Stimulated activated CD8-positive, alpha-beta memory T cell treated with anti-CD3 and anti-CD28 coated beads, Interleukin-15, amount 100 ng/mL, for 48 hours (primary cell): ENCODE measurements at regions not wholly inside any gene's neighbourhood (a gene's known extent, or its start where the extent isn't known, plus 50 kb on each side); places are given as distances from the start of the nearest gene placed in this dataset.
"Not testable (repeated sequence)": the region's sequence is repeated elsewhere in the genome, so short reads cannot be mapped to it uniquely, and the experiment has no call there.

ENCODE experiments used
- DNase-seq, 2 donors: peaks; one replicate each; pipeline ENCODE4 v3.0.0-alpha.2; 2020; ENCODE audit warnings: low read depth in 2 of 2

DNA sequence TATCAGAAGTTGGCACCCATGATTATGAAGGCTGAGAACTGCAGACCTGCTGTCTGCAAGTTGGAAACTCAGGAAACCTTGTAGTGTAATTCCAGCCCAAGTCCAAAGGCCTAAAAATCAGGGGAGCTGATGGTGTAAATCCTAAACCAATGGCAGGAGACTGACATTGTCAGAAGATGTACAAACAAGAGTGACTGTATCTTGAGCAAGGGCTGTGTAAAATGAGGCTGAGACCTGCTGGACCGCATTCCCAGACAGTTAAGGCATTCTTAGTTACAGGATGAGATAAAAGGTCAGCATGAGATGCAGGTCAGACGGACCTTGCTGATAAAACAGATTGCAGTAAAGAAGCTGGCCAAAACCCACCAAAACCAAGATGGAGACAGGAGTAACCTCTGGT lies 147.7 kb downstream of the COG6 start:
- no peak for DNase-seq

DNA sequence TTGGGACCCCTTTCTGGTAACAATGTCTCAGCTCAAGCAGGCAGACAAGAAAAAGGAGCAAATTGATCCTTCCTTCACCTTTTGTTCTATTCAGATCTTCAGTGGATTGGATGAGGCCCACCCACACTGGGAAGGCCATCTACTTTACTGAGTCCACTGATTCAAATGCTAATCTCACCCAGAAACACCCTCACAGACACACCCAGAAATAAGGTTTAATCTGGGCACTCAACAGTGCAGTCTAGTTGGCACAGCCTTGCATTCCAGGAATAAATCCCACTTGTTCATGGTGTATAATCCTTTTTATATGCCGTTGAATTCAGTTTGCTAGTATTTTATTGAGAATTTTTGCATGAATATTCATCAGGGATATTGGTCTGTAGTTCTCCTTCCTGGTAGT lies 148.4 kb downstream of the COG6 start:
- DNase-seq: no peak

DNA sequence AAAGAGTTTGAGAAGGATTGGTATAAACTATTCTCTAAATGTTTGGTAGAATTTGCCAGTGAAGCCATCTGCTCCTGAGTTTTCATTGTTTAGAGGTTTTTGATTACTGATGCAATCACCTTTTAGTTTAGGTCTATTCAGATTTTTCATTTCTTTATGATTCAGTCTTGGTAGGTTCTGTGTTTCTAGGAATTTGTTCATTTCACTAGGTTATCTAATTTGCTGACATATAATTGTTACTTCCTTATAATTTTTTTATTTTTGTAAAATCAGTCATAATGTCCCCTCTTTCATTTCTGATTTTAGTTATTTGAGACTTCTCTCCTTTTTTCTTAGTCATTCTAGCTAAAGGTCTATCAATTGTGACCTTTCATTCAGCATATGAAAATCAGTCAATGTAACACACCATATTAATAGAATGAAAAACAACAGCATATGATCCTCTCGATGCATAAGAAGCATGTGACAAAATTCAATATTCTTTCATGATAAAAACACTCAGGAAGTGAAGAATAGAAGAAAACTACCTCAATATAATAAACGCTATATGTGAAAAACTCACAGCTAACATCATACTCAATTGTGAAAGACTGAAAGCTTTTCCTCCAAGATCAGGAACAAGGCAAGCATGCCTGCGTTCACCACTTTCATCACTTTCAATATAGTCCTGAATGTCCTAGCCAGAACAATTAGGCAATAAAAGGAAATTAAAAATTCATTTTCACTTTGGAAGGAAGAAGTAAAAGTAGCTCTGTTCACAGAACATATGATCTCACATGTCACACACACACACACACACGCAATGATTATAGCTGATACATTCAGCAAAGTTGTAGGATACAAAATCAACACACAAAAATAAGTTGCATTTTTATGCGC lies 149.1 kb downstream of the COG6 start:
- no peak for DNase-seq

DNA sequence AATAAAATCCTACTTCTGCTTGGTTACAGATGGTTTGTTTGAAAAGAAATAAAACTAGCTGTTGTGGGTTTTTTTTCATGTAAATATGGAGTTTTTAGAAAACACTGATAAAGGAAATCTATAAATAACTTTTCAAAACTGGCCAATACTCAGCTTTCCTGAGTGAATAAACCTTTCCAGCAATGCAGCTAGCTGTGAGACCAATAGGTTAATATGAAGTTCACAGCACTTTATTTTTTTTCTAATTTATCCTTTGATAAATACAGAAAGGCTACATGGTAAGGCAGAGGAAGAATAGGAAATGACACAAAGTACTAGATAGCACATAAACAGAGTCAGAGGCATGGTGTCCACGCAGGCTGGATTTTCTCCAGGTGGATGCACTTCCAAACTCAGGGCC lies 154.0 kb downstream of the COG6 start:
- no peak for DNase-seq

DNA sequence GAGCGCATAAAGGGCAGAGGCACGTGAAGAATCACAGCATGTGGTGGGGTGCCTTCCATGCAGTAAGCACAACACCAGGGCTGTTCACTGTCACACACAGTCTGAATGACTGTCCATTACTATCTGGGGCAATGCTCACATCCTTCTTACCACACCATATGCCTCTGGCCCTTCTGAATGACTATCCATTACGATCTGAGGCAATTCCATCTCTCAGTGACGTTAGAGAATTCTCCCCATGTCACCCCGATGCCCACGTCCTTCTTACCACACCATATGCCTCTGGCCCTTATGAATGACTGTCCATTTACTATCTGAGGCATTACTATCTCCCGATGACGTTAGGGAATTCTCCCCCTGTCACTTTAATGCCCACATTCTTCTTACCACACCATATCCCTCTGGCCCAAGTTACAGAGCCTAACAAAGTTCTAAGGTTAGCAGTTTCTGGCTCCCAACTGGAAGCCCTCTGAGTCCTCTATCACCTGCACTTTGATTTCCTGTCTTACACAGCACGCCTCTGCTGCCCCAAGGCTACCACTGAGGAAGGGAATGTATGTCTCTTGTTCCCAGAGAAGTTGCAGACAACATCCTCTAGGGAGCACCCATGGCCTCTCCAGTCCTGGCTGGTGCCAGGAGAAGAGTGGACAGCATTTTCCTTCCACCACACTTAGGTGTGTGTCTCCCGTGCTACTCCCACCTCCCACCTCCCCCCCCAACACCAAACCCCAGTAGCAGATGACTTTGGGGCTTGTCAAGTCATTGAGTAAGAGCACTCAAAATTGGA lies 154.8 kb downstream of the COG6 start:
- DNase-seq: no peak

DNA sequence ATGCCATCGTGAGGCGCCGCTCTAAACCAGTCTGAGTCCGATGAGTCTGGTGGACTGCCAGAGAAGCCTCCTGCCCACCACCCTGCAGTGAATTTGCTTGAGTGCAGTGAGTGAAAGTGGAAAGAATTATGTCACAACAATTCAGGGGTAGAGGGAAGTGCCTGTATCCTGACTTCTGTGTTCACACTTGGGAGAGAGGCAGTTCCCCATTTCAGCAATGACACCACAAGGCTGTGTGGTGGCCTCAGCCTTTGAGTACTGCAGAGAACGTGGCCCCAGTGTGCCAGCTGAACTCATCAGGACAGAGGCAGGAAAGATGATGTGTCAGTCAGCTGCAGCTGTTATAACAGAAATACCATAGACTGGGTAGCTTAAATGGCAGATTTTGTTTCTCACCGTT lies 155.6 kb downstream of the COG6 start:
- DNase-seq: no peak

DNA sequence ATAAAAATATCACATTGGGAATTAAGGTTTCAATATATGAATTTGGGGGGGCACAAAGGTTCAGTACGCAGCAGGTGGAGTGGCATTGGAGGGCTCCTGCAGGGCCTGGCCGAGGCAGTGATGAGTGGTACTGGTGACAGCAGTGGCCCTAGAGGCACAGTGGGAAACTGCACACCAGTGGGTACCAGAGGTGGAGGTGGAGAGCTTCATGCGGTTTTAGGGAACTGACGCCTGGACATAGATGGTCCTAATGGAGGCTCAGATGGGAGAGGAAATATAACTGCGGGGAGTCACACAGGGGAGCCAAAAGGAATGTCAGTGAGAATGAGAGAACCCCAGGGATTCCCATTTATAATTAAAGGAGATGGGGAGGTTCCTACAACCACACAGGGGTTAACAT lies 156.2 kb downstream of the COG6 start:
- no peak for DNase-seq

DNA sequence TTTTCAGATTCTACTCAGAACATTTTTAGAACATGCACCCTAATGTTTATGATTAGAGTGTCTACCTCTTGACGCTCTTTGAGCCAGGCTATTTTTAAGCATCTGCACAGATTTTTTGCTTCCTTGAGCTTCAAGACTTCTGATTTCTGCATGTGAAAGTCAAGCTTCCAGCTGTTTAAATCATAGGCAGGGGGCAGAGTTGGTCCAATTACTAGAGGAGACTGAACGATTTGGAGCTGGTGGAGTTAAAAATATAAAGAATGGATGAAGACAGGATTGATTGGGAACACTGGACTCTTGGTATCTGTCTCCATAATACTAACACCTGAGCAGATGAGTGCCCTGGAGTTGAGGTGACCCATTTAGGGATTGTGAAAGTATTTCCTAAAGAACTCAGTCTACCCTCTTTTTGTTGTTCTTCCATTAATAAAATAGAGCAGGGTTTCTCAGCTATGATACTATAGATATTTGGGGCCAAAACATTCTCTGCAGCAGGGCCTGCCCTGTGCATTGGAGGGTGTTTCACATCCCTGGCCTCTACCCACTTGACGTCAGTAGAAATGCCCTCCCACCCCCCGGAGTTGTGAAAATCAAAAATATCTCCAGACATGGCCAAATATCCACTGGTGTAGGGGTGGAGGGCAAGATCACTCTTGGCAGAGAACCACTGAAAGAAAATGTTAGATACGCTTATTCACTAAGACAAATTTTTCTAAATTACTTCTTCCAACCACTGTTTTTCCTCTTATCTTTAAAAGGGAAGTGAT lies 160.1 kb downstream of the COG6 start:
- no peak for DNase-seq

DNA sequence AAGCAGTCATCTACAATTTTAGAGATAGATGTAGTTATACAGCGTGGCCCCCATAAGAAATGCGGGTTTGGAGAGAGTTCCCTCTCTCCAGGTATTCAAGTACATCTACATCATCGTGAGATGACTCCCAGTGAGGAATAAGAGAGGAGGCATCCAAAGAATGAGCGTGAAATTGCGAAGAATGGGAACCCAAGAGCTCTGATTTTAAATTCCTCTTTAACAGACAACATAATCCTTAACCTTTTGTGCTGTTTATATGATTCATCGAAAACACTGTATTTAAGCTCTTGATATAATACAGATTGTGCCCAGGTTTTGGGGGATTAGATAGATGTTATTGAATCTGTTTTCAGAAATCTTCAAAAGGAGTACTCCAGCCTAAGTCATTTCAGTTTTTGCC lies 161.5 kb downstream of the COG6 start:
- DNase-seq: no peak

DNA sequence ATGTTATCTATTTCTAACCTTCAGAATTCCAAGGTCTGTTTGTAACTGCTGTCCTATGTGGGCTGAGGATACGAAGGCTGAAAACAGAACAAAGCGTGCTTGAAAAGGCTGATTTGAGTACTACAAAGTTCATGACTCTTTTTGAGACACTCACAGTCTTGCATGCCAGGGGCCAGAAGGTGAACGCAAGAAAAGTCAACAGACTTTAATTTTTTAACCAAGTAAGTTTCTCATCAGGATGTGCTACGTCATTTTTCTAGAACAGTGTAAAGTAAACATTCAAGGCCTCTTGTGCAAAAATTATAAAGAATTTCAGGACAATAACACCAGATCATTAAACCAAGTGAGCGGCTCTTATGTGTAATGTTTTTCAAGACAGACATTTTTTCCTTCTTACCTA lies 163.5 kb downstream of the COG6 start:
- DNase-seq: no peak

DNA sequence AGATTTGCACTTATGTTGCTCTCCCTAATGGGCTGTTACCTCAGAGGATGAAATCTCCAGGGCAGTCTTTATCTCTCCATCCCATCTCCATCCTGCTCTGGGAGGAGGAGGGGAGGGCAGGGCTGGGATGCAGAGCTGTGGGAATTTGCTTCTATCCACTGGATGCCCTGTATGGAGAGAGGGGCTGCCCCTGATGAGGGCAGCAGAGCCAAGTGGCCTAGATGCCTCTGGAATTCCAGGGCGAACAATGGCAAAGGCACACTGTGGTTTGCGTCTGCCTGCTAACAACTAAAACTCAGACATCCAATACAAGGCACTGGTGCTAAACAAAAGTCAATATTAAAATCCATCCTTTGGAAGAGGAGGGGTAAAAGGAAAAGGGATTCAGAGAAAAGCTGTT lies 165.1 kb downstream of the COG6 start:
- DNase-seq: no peak

DNA sequence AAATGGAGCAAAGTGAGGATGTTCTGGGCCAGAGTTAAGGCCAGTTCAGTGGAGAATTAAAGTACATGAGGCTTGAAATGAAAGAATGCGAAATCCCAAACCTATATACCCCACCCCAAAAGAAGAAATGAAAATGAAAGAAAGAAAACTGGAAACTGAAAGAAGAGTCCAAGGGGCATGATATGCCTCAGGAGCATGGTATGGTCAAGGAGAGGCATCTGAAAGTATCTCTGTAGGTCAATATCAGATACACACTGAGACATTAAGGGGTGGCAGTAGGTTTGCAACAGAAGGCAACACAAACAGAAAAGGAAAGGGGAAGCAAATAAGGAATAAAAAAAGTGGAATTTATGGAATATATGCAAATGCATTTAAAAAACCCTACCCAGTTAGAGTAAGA lies 166.5 kb downstream of the COG6 start:
- DNase-seq: no peak

DNA sequence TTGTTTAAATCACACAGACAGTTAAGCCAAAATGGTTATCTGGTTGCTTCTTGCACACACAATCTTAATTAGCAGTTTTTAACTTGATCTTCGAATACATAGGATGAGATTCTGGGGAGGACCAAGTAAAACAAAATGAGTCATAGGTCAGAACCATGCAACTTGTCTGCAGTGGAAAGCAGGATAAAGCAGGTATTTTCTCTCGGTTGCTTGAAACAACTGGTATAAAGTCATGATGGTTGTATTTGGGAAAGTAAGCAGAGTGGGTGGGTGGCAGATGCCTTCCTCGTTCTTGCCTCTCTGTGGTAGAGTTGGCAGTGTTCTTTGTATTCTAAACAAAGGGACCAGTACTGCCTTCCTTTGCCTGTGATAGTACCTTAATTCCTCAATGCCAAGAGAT lies 167.0 kb downstream of the COG6 start:
- no peak for DNase-seq

DNA sequence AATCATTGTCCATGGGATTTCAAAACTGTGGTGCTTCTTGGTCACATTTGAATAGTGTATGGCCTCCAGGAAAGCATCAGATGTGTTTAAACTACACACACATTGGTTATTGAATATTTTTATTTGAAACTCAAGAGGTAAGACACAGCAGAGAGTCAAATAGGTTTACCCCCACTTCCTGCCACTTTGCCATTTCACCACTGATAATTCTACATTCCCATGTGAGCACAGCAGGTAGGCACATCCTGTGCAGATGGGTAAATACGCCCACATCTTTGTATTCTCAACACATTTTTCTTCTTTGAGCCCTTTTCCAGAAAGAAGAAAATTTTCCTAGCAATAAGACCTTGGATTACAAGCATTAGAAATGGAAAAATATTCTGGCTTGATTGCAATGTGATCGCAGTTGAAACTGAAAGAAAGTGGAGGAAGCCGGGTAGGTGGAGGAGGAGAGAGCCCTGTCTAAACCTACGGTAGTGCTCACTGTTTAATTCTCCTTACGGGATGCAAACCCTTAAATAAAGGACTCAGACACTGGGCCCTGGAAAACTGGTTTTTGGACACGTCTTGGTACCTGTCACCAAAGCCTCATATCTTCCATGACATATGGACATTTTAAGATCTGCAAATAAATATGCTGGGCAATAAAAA lies 167.7 kb downstream of the COG6 start:
- DNase-seq: no peak

DNA sequence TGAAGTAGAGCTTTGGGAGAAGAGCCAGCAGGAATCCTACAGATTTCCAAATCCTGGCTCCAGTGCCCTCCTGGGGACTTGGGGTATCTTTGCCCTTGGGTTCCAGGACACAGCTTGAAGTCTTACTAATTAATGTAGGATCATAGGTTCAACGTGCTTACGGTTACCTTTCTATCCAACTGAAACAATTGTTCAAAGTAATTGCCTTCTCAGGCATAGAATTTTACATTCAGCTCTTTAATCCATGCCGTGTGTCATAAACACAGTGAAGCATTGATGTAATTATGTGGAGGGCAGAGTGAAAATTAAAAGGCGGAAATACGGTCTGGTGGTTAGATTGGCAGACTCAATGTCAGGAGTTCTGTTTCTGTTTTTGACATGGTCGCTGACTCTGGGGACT lies 170.4 kb downstream of the COG6 start:
- no peak for DNase-seq

DNA sequence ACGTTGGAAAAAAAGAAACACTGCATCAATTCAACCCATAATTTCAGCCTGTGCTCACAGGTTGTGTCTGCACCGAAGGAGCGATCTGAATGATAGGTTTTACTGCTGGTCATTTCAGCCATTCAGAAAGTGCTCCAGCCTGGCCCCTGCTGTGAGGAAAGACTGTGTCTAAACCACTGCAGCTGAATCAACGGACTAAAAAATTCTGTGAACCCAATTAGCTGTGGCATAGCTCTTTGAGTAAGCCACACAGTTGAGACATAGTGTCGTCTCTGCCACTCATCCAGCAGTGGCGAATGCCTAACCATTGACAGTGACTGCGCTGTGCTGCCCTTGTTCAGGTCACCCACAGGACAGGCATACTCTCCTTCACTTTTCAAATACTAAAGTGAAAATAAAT lies 179.8 kb downstream of the COG6 start:
- DNase-seq: no peak

DNA sequence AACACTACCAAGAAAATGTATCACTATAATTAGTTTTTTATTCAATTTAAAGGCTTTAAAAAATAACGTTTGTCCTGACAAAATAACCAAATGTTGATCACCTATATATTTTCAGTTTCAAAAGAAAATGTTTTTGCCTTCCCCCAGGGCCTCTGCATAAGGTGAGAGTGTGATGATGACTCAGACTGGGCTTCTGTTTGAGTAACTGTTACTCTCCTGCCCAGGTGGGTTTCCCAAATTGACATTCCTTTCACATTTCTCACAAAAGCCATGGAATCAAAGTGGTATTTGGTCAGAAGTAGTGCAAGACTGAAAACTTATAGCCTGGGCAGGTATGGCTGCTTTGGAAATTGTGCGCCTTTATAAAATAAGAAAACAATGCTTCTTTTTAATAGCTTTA lies 180.6 kb downstream of the COG6 start:
- no peak for DNase-seq

DNA sequence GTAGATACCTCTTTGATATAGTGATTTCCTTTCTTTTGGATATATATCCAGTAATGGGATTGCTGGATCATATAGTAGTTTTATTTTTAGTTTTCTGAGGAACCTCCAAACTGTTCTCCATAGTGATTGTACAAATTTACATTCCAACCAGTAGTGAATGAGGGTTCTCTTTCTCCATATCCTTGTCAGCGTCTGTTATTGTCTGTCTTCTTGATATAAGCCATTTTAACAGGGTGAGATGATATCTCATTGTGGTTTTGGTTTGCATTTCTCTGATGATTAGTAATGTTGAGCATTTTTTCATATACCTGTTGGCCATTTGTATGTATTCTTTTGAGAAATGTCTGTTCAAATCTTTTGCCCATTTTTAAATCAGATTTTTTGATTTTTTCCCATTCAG lies 182.4 kb downstream of the COG6 start:
- not testable (repeated sequence) for DNase-seq

DNA sequence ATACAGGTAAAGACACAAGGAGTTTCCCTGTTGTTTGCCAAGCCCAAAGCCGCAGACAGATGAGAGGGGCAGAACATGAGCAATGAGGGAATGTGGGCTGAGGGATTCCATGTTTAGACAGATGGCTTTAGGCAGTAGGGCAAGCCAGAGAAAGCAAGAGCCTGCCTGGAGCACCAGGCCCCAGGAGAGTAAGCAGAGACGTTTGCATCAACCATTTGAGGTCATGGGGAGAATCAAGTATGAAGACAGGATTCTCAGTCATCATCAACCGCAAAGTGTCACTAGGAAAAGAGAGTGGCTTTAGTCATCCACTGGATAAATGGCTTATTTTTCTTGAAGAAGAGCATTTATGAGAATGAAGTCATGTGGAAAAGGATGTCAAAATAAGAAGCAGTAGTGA lies 184.7 kb downstream of the COG6 start:
- DNase-seq: no peak

DNA sequence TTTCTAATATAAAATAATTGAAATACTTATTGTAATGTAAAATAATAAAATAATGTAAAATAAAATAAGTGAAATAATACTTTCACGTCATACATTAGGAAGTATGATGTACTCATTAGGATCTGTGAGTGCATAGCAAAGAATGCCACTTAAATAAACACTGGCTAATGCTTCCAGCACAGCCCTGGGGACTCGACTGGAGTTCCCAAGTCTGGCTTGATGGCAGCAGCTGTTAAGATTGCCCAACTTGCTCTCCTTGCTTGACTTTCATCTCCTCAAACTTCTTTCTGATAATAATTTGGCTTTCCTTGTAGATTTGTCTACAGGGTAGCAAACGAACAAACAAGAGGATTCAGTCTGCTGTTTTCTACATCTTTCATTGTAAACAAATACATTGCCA lies 191.9 kb downstream of the COG6 start:
- no peak for DNase-seq

DNA sequence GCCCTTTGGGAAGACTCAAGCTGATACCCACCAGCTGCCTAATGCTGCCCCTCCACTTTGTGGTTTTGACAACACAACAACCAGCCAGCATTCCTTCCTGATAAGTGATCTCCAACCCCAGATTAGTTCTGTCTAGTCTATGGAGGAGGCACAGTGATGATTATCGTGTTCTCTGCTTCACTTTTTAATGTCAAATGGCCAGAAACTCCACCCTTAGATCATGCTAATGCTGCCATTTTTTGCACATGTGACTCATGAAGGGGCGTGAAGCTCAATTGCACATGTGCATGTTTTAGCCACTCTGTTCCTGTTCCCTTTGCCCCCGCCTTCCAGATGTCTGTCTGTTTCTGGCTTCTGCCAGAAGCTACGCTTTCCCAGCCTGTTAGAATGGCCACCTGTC lies 199.8 kb downstream of the COG6 start:
- DNase-seq: no peak

DNA sequence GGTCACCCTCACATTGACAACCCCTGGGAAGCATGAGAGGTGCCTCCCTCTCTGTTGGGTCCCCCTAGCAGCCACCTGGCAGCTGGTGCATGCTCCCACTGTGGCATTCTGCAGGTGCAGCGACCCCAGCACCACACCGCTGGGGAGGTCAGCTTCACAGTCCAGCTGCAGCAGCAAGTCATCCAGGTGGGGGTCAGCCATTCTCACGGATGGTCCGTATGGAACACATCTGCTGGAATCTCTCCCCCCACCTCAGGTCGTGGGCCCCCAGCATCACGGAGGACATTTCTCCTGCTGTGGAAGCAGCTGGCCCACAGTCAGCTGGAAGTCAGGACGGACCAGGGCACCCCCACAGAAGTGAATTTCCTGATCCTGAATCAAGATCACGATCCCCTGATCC lies 201.3 kb downstream of the COG6 start:
- DNase-seq: no peak
